ENCODE measurements at regions not wholly inside any gene's neighbourhood (a gene's known extent, or its start where the extent isn't known, plus 50 kb on each side); places are given as distances from the start of the nearest gene placed in this dataset.

DNA sequence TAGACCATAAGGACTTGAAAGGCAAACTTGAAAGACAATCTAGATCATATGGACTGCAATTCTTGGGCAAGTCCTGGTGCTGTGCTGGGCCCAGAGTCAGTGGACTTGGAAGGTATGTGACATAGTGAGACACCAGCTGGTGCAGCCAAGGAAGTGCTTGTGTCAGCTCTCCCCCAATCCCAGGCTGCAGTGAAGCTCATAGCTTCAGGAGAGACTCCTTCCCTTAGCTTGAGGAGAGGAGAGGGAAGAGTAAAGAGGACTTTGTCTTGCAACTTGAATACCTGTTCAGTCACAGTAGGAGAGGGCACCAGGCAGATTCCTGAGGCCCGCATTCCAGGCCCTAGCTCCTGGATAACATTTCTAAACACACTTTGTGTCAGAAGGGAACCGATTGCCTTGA is 127.4 kb upstream of the ZPLD1 start:
- ATAC-seq, result peak; percentile 47; the same call in 1 of the 3 replicates
- CTCF ChIA-PET (ENCODE audit: low intra/inter-chr PET ratio, low total read pairs), result no interaction called here

More for the DNA sequence above, 127.4 kb upstream of the ZPLD1 start:
- FAIRE-seq (no peak), DNase-seq (ENCODE audit: low spot score) (no peak)
- intact Hi-C loops (cut with micrococcal nuclease; ENCODE audit: unreplicated experiment) (no loop called here), in situ Hi-C loops (cut with HindIII; ENCODE audit: extremely low pct_ligation_motif_present, low pct_unique_long_range_greater_than_20kb) (no loop called here)
- no TSS peak for BruUV-seq (replicated peaks)
- Histone ChIP-seq H3K4me3 (replicated peaks in 1 of 3; ENCODE audit: insufficient read depth in 1 of 3, low read depth in 2 of 3, low read length in 3 of 3) (no peak overlapping the region), H2AFZ (ENCODE audit: low read length) (no peak overlapping the region), H3K79me2 (ENCODE audit: insufficient read depth, low read length) (no peaks in the 10 kb centered on the region), H3K36me3 (replicated peaks in 1 of 2; ENCODE audit: control insufficient read depth in 1 of 2, insufficient read depth in 2 of 2, low read length in 2 of 2) (no peaks in the 10 kb centered on the region), H3K9me3 (ENCODE audit: low read length) (no peaks in the 10 kb centered on the region), H3K4me2 (ENCODE audit: low read depth, low read length) (no peak overlapping the region), H3K27ac (ENCODE audit: extremely low read length, insufficient read depth, low read length) (no peak overlapping the region), H3K4me1 (ENCODE audit: insufficient read depth, low read length) (no peaks in the 10 kb centered on the region), H3K9ac (ENCODE audit: insufficient read depth, low read depth, low read length) (no peak overlapping the region), H4K20me1 (ENCODE audit: insufficient read depth, low read length) (no peaks in the 10 kb centered on the region), H3K27me3 (ENCODE audit: control insufficient read depth in 1 of 2, insufficient read depth in 2 of 2, low read length in 2 of 2) (no peaks in the 10 kb centered on the region)
- TF ChIP-seq ZSCAN22 (CRISPR knock-in tag; IDR thresholded peaks at IDR 0.05) (no peak), HOXA5 (CRISPR knock-in tag; IDR thresholded peaks at IDR 0.05) (no peak), ZNF10 (CRISPR knock-in tag; IDR thresholded peaks at IDR 0.05; ENCODE audit: borderline replicate concordance, low read depth) (no peak), FOXO1 (CRISPR knock-in tag; IDR thresholded peaks at IDR 0.05) (no peak), RFXAP (CRISPR knock-in tag; IDR thresholded peaks at IDR 0.05; ENCODE audit: borderline replicate concordance) (no peak), SIN3A (IDR thresholded peaks at IDR 0.05; ENCODE audit: borderline replicate concordance, low read depth, low read length) (no peak)
- TF ChIP-seq, protein P1, sequence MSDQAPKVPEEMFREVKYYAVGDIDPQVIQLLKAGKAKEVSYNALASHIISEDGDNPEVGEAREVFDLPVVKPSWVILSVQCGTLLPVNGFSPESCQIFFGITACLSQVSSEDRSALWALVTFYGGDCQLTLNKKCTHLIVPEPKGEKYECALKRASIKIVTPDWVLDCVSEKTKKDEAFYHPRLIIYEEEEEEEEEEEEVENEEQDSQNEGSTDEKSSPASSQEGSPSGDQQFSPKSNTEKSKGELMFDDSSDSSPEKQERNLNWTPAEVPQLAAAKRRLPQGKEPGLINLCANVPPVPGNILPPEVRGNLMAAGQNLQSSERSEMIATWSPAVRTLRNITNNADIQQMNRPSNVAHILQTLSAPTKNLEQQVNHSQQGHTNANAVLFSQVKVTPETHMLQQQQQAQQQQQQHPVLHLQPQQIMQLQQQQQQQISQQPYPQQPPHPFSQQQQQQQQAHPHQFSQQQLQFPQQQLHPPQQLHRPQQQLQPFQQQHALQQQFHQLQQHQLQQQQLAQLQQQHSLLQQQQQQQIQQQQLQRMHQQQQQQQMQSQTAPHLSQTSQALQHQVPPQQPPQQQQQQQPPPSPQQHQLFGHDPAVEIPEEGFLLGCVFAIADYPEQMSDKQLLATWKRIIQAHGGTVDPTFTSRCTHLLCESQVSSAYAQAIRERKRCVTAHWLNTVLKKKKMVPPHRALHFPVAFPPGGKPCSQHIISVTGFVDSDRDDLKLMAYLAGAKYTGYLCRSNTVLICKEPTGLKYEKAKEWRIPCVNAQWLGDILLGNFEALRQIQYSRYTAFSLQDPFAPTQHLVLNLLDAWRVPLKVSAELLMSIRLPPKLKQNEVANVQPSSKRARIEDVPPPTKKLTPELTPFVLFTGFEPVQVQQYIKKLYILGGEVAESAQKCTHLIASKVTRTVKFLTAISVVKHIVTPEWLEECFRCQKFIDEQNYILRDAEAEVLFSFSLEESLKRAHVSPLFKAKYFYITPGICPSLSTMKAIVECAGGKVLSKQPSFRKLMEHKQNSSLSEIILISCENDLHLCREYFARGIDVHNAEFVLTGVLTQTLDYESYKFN (CRISPR knock-in tag; conservative IDR thresholded peaks at IDR 0.05), result no peak
- TF ChIP-seq, protein P2, sequence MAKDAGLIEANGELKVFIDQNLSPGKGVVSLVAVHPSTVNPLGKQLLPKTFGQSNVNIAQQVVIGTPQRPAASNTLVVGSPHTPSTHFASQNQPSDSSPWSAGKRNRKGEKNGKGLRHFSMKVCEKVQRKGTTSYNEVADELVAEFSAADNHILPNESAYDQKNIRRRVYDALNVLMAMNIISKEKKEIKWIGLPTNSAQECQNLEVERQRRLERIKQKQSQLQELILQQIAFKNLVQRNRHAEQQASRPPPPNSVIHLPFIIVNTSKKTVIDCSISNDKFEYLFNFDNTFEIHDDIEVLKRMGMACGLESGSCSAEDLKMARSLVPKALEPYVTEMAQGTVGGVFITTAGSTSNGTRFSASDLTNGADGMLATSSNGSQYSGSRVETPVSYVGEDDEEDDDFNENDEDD (CRISPR knock-in tag; IDR thresholded peaks at IDR 0.05; ENCODE audit: borderline replicate concordance), result no peak
- TF ChIP-seq, protein P3, sequence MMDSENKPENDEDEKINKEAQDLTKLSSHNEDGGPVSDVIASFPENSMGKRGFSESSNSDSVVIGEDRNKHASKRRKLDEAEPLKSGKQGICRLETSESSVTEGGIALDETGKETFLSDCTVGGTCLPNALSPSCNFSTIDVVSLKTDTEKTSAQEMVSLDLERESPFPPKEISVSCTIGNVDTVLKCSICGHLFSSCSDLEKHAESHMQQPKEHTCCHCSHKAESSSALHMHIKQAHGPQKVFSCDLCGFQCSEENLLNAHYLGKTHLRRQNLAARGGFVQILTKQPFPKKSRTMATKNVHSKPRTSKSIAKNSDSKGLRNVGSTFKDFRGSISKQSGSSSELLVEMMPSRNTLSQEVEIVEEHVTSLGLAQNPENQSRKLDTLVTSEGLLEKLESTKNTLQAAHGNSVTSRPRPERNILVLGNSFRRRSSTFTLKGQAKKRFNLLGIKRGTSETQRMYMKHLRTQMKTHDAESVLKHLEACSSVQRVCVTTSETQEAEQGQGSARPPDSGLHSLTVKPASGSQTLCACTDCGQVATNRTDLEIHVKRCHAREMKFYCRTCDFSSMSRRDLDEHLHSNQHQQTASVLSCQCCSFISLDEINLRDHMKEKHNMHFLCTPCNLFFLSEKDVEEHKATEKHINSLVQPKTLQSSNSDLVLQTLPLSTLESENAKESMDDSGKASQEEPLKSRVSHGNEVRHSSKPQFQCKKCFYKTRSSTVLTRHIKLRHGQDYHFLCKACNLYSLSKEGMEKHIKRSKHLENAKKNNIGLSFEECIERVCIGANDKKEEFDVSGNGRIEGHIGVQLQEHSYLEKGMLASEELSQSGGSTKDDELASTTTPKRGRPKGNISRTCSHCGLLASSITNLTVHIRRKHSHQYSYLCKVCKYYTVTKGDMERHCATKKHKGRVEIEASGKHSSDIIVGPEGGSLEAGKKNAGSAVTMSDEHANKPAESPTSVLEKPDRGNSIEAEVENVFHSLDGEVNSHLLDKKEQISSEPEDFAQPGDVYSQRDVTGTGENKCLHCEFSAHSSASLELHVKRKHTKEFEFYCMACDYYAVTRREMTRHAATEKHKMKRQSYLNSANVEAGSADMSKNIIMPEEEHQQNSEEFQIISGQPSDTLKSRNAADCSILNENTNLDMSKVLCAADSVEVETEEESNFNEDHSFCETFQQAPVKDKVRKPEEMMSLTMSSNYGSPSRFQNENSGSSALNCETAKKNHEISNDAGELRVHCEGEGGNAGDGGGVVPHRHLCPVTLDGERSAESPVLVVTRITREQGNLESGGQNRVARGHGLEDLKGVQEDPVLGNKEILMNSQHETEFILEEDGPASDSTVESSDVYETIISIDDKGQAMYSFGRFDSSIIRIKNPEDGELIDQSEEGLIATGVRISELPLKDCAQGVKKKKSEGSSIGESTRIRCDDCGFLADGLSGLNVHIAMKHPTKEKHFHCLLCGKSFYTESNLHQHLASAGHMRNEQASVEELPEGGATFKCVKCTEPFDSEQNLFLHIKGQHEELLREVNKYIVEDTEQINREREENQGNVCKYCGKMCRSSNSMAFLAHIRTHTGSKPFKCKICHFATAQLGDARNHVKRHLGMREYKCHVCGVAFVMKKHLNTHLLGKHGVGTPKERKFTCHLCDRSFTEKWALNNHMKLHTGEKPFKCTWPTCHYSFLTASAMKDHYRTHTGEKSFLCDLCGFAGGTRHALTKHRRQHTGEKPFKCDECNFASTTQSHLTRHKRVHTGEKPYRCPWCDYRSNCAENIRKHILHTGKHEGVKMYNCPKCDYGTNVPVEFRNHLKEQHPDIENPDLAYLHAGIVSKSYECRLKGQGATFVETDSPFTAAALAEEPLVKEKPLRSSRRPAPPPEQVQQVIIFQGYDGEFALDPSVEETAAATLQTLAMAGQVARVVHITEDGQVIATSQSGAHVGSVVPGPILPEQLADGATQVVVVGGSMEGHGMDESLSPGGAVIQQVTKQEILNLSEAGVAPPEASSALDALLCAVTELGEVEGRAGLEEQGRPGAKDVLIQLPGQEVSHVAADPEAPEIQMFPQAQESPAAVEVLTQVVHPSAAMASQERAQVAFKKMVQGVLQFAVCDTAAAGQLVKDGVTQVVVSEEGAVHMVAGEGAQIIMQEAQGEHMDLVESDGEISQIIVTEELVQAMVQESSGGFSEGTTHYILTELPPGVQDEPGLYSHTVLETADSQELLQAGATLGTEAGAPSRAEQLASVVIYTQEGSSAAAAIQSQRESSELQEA (CRISPR knock-in tag; IDR thresholded peaks at IDR 0.05; ENCODE audit: not compliant biosample characterization), result no peak
- TF ChIP-seq, protein P4, sequence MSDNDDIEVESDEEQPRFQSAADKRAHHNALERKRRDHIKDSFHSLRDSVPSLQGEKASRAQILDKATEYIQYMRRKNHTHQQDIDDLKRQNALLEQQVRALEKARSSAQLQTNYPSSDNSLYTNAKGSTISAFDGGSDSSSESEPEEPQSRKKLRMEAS (IDR thresholded peaks at IDR 0.05), result no peak
- 0% methylated on average over 2 of the region's 2 CpGs for WGBS (ENCODE audit: low lambda C conversion rate)
- POLR2A ChIA-PET, result no interaction called here
